ENCODE measurements at regions not wholly inside any gene's neighbourhood (a gene's known extent, or its start where the extent isn't known, plus 50 kb on each side); places are given as distances from the start of the nearest gene placed in this dataset.

GRCh38 chr11:92738276-92738675 is 231.2 kb upstream of the MTNR1B start:
- no peaks in the 10 kb centered on the region for H3K4me1 ChIP-seq (ENCODE audit: insufficient read depth)
- TF ChIP-seq JUNB (IDR thresholded peaks at IDR 0.05; ENCODE audit: unreplicated experiment) (no peak), NANOG (IDR thresholded peaks at IDR 0.05; ENCODE audit: borderline replicate concordance) (no peak), ZNF114 (CRISPR knock-in tag; IDR thresholded peaks at IDR 0.05) (no peak), ZNF462 (CRISPR knock-in tag; IDR thresholded peaks at IDR 0.05) (no peak), POLR2AphosphoS5 (IDR thresholded peaks at IDR 0.05; ENCODE audit: low read depth) (no peak)
- TF ChIP-seq, protein P1, sequence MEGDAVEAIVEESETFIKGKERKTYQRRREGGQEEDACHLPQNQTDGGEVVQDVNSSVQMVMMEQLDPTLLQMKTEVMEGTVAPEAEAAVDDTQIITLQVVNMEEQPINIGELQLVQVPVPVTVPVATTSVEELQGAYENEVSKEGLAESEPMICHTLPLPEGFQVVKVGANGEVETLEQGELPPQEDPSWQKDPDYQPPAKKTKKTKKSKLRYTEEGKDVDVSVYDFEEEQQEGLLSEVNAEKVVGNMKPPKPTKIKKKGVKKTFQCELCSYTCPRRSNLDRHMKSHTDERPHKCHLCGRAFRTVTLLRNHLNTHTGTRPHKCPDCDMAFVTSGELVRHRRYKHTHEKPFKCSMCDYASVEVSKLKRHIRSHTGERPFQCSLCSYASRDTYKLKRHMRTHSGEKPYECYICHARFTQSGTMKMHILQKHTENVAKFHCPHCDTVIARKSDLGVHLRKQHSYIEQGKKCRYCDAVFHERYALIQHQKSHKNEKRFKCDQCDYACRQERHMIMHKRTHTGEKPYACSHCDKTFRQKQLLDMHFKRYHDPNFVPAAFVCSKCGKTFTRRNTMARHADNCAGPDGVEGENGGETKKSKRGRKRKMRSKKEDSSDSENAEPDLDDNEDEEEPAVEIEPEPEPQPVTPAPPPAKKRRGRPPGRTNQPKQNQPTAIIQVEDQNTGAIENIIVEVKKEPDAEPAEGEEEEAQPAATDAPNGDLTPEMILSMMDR (conservative IDR thresholded peaks at IDR 0.05; ENCODE audit: low read depth in 2 of 2) = no peak
- 0 out of 2 replicates have a peak, but pooled peaks cover 3% of the 10 kb centered on the region for H3K9me2 ChIP-seq (ENCODE audit: insufficient read depth)
- Mint-ChIP-seq H3K36me3 (ENCODE audit: low read depth) (peaks cover 2% of the 10 kb centered on the region), H3K27me3 (ENCODE audit: insufficient read depth, low read depth, poor library complexity) (no peaks in the 10 kb centered on the region), H3K4me1 (no peaks in the 10 kb centered on the region), H3K9me3 (no peaks in the 10 kb centered on the region), H3K27ac (no peak overlapping the region), H3K4me3 (no peak overlapping the region)
- no peaks in the 10 kb centered on the region for H3K79me2 ChIP-seq (replicated peaks; ENCODE audit: insufficient read depth)
- H3K27ac ChIP-seq (ENCODE audit: low read depth) = no peak overlapping the region
- no peak for ATAC-seq
- no peaks in the 10 kb centered on the region for H3K27me3 ChIP-seq (ENCODE audit: insufficient read depth)
- H3K4me2 ChIP-seq = no peak overlapping the region
- peaks cover 2% of the 10 kb centered on the region; the same call in 1 of the 2 replicates for H4K20me1 ChIP-seq (replicated peaks; ENCODE audit: insufficient read depth)
- no peaks in the 10 kb centered on the region for H3F3A ChIP-seq (replicated peaks; ENCODE audit: low read depth)
- H3K4me3 ChIP-seq = no peak overlapping the region
- DNase-seq (ENCODE audit: low spot score) = no peak
- no peaks in the 10 kb centered on the region for H3K36me3 ChIP-seq (ENCODE audit: insufficient read depth)
- H2AFZ ChIP-seq = no peak overlapping the region

Measured in GM23338 (cell line).